B cell (primary cell): ENCODE measurements at regions not wholly inside any gene's neighbourhood (a gene's known extent, or its start where the extent isn't known, plus 50 kb on each side); places are given as distances from the start of the nearest gene placed in this dataset.

Source experiments
- ATAC-seq: fragments of 200-7000 bp; cut with Tn5 transposase; one replicate; pipeline ENCODE4 v1.10.0; 2021; ENCODE audit warnings: low read depth, mild to moderate bottlenecking, moderate number of reproducible peaks, moderate library complexity
- CTCF ChIA-PET: fragments of 350-600 bp; sonication (Branson Sonifier 250); formaldehyde crosslinking; loops from one replicate; lab custom pipeline; 2021; ENCODE audit warnings: antibody characterized with exemption, inconsistent platforms; lab: Charles Lee
- POLR2A ChIA-PET: fragments of 350-600 bp; sonication (Branson Sonifier 250); formaldehyde crosslinking; loops from one replicate; lab custom pipeline; 2021; ENCODE audit warnings: antibody characterized with exemption; lab: Charles Lee
- DNase-seq: peaks from one replicate; pipeline ENCODE4 v3.0.0; 2013
- H2AFZ ChIP-seq: 2 replicates; pipeline ENCODE4 v1.6.1; 2012; ENCODE audit warnings: mild to moderate bottlenecking, low read depth, low read length; ENCODE audit not compliant: insufficient read depth, poor library complexity, severe bottlenecking
- H3K27ac ChIP-seq, 2 donors: 1 replicate in 1 of 2; 2 replicates in 1 of 2; pipeline ENCODE4 v1.5.1; 2012 to 2013; ENCODE audit warnings: low read length in 2 of 2, mild to moderate bottlenecking in 2 of 2, moderate library complexity in 1 of 2
- H3K27me3 ChIP-seq, 4 experiments: fragments of 200-600 bp in 1 of 4; sonication (generic) in 1 of 4; replicated peaks in 1 of 4; 1 replicate in 2 of 4; 2 replicates in 2 of 4; pipeline versions ENCODE4 v1.6.1 to v1.7.0; 2013 to 2016; ENCODE audit warnings: low read length in 3 of 4, mild to moderate bottlenecking in 2 of 4, mixed read lengths in 1 of 4, moderate library complexity in 1 of 4; ENCODE audit not compliant: insufficient read depth in 4 of 4, control insufficient read depth in 3 of 4; ENCODE audit errors: control extremely low read depth in 1 of 4
- H3K36me3 ChIP-seq, 2 experiments: replicated peaks in 1 of 2; 1 replicate in 1 of 2; 2 replicates in 1 of 2; pipeline versions ENCODE4 v1.6.1 to v1.7.1; 2013; ENCODE audit warnings: low read length in 1 of 2; ENCODE audit not compliant: insufficient read depth in 2 of 2, control insufficient read depth in 1 of 2; ENCODE audit errors: control extremely low read depth in 1 of 2, extremely low read depth in 1 of 2
- H3K4me1 ChIP-seq, 2 donors: fragments of 200-600 bp in 1 of 2; sonication (generic) in 1 of 2; 1 replicate in 1 of 2; 2 replicates in 1 of 2; pipeline versions ENCODE4 v1.5.1 to v1.6.1; 2013 to 2017; ENCODE audit warnings: low read length in 2 of 2; ENCODE audit not compliant: control insufficient read depth in 2 of 2, insufficient read depth in 2 of 2
- H3K4me2 ChIP-seq: replicated peaks from 2 replicates; pipeline ENCODE3; 2012; ENCODE audit warnings: mild to moderate bottlenecking, low read depth, low read length; ENCODE audit not compliant: poor library complexity, severe bottlenecking
- H3K4me3 ChIP-seq, 5 experiments: fragments of 200-600 bp in 1 of 5; sonication (generic) in 1 of 5; 1 replicate in 3 of 5; 2 replicates in 2 of 5; pipeline versions ENCODE4 v1.5.1 to v1.7.0; 2011 to 2016; ENCODE audit warnings: low read length in 4 of 5, mild to moderate bottlenecking in 4 of 5, low read depth in 2 of 5, control low read depth in 1 of 5, moderate library complexity in 1 of 5; ENCODE audit not compliant: insufficient read depth in 1 of 5; ENCODE audit errors: control extremely low read depth in 1 of 5, extremely low read depth in 1 of 5
- H3K79me2 ChIP-seq: fragments of 200-600 bp; sonication (generic); one replicate; pipeline ENCODE4 v1.6.0; 2016; ENCODE audit warnings: low read length; ENCODE audit not compliant: control insufficient read depth, insufficient read depth
- H3K9ac ChIP-seq: fragments of 200-600 bp; sonication (generic); 2 replicates; pipeline ENCODE4 v1.6.1; 2017; ENCODE audit warnings: mild to moderate bottlenecking, low read length, moderate library complexity
- H3K9me3 ChIP-seq, 3 donors: one replicate each; pipeline versions ENCODE4 v1.6.1 to v1.7.1; 2013; ENCODE audit warnings: low read length in 2 of 3; ENCODE audit not compliant: control insufficient read depth in 2 of 3, insufficient read depth in 1 of 3; ENCODE audit errors: control extremely low read depth in 1 of 3
- H4K20me1 ChIP-seq: 2 replicates; pipeline ENCODE4 v1.6.0; 2012; ENCODE audit warnings: mild to moderate bottlenecking, low read length; ENCODE audit not compliant: insufficient read depth, control insufficient read depth, poor library complexity, severe bottlenecking
- H3K27ac Mint-ChIP-seq: one replicate; pipeline ENCODE4 v1.8.0; 2021; ENCODE audit warnings: mixed read lengths
- H3K27me3 Mint-ChIP-seq: one replicate; pipeline ENCODE4 v1.8.0; 2021; ENCODE audit warnings: mixed read lengths
- H3K4me1 Mint-ChIP-seq: one replicate; pipeline ENCODE4 v1.8.0; 2021; ENCODE audit warnings: mixed read lengths
- H3K4me3 Mint-ChIP-seq: one replicate; pipeline ENCODE4 v1.8.0; 2021; ENCODE audit warnings: mixed read lengths
- H3K9me3 Mint-ChIP-seq: one replicate; pipeline ENCODE4 v1.8.0; 2022; ENCODE audit warnings: mixed read lengths; ENCODE audit not compliant: insufficient read depth
- CTCF ChIP-seq: fragments of 200-600 bp; IDR thresholded peaks from one replicate; pipeline ENCODE4 v1.8.0; 2022; ENCODE audit warnings: antibody characterized with exemption, mild to moderate bottlenecking
- EZH2 ChIP-seq: IDR thresholded peaks from 2 replicates; pipeline ENCODE4 v1.6.1; 2012; ENCODE audit warnings: borderline replicate concordance, low read depth, mild to moderate bottlenecking, moderate library complexity, low read length; ENCODE audit not compliant: insufficient read depth, poor library complexity, severe bottlenecking
- WGBS: methylation state at CpG from one replicate; pipeline ENCODE4 v1.1.5; 2013; ENCODE audit warnings: missing lambda C conversion rate; ENCODE audit not compliant: insufficient coverage; 5-methylcytosine and 5-hydroxymethylcytosine counted together
- intact Hi-C: fragments of 100-400 bp; cut with micrococcal nuclease; formaldehyde crosslinking; loops from one replicate; pipeline ENCODE4 v1.10.0; 2022

DNA sequence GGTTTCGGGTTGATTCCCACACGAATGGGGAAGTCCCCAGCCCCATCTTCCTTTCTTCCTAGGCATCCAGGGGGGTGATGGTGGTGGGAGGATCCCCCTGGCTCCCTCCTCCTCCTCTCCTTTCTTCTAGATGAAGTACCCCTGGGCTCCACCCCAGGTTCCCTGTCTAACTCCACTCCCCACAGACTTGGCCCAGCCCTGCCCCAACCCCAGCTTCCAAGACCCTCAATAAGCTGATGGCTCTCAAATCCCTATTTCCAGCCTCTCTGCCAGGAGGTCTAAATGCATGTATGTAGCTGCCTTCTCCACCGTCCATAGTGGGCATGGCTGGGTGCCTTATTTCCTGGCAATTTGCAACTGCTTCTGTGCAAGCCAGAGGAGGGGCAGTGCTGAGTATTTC is 383.7 kb downstream of the BCL11B start:
- ATAC-seq (no peak), DNase-seq (no peak)
- H3K9me3 Mint-ChIP-seq = peaks cover 2% of the 10 kb centered on the region
- Histone ChIP-seq H3K4me1 (no peaks in the 10 kb centered on the region), H4K20me1 (no peaks in the 10 kb centered on the region), H3K4me3 (no peak overlapping the region), H2AFZ (no peak overlapping the region), H3K79me2 (no peaks in the 10 kb centered on the region), H3K27ac (no peak overlapping the region), H3K9ac (no peak overlapping the region), H3K4me2 (no peak overlapping the region), H3K36me3 (no peaks in the 10 kb centered on the region), H3K9me3 (peaks cover 0 to 52% (median 0%) of the 10 kb centered on the region in 3 donors), H3K27me3 (no peaks in the 10 kb centered on the region)
- TF ChIP-seq CTCF (no peak), EZH2 (no peak)
- no peak overlapping the region for H3K4me3 Mint-ChIP-seq
- no peaks in the 10 kb centered on the region for H3K4me1 Mint-ChIP-seq
- 80% methylated on average over 1 of the region's 3 CpGs for WGBS
- intact Hi-C loops = no loop called here
- no peak overlapping the region for H3K27ac Mint-ChIP-seq
- ChIA-PET CTCF (no interaction called here), POLR2A (no interaction called here)
- no peaks in the 10 kb centered on the region for H3K27me3 Mint-ChIP-seq

DNA sequence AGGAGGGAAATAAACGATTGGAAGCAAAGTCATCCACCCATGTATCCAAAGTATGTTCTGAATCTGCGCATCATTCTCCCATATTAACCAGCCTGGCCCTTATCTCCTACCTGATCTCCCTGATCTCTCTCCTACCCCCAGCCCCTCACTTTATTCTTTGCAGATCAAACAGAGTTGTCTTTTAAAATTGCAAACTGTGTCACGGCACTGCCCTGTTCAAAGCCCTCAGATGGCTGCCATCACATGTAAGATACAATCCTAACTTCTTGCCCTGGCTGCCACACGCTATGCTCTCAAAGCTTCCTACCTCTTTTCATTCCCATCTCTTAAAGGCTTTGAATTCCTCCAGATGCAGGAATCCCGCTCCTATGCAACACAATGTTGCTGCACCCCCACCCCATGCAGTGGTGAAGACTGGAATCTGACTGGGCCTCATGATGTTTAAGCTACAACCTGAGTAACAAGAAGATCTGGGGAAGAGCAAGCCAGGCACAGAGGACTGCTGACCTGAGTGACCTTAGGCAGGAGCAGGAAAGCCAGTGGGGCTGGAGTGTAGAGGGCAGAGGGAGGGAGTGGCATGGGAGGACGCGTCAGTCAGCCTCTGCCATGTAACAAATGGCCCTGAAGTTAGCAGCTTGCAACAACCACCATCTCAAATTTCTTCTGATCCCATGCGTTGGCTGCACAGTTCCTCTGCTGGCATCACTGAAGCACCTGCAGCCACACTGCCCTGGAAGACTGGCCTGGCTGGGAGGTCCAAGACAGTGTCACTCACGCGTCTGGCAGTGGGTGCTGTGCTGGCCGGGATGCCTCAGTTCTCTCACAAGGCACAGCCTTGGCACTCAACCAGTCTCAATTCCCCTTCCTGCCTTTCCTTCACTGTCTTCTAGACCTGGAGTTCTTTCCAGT is 382.8 kb downstream of the BCL11B start:
- intact Hi-C loops = no loop called here
- H3K36me3 ChIP-seq = no peaks in the 10 kb centered on the region
- peaks cover 2% of the 10 kb centered on the region for H3K9me3 Mint-ChIP-seq
- ATAC-seq (no peak), DNase-seq (no peak)
- 98% methylated on average over 10 of the region's 11 CpGs for WGBS
- TF ChIP-seq CTCF = no peak
- H3K4me2 ChIP-seq = no peak overlapping the region
- no peaks in the 10 kb centered on the region for H4K20me1 ChIP-seq
- H3K4me3 ChIP-seq = no peak overlapping the region
- no peak overlapping the region for H3K9ac ChIP-seq
- no peak overlapping the region for H3K27ac Mint-ChIP-seq
- H3K4me1 Mint-ChIP-seq = no peaks in the 10 kb centered on the region
- no peaks in the 10 kb centered on the region for H3K79me2 ChIP-seq
- no peak overlapping the region for H2AFZ ChIP-seq
- ChIA-PET POLR2A (no interaction called here), CTCF (no interaction called here)
- H3K27ac ChIP-seq = no peak overlapping the region
- no peak overlapping the region for H3K4me3 Mint-ChIP-seq
- H3K27me3 ChIP-seq = no peaks in the 10 kb centered on the region
- H3K27me3 Mint-ChIP-seq = no peaks in the 10 kb centered on the region
- peaks cover 0 to 52% (median 0%) of the 10 kb centered on the region in 3 donors for H3K9me3 ChIP-seq
- no peaks in the 10 kb centered on the region for H3K4me1 ChIP-seq
